ENCODE measurements at regions not wholly inside any gene's neighbourhood (a gene's known extent, or its start where the extent isn't known, plus 50 kb on each side); places are given as distances from the start of the nearest gene placed in this dataset.

DNA sequence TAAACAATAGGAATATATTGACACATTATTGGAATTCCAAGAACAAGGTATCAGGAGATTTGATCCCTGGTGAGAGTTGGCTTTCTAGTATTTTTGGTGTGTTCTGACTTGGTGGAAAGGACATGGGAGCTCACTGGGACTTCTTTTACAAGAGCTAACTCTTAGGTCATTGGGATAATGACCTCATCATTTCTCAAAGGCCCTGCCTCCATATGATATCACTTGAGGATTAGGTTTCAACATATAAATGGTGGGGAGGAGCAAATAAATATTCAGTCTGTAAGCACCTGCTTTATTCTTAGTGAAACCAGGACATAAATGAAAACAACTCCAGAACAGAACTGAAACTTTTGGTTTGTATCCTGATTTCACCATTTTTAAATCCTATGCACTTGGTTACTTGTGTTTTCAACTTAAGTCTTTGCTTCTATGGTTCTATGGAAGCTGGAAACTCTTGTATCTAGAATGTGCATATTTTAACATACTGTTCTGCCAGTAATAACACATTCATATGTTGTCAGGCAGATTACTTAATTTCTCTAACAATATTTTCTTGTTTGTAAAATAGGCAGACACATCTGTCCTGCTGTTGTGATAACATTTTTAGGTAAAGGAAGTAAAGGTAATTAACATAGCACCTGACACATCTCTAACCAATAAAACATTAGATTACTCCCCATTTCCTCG is 1527.7 kb upstream of the CDH8 start:
- no peak overlapping the region for H3K4me3 ChIP-seq (ENCODE audit: low read depth, low read length)
- TF ChIP-seq, protein P1, sequence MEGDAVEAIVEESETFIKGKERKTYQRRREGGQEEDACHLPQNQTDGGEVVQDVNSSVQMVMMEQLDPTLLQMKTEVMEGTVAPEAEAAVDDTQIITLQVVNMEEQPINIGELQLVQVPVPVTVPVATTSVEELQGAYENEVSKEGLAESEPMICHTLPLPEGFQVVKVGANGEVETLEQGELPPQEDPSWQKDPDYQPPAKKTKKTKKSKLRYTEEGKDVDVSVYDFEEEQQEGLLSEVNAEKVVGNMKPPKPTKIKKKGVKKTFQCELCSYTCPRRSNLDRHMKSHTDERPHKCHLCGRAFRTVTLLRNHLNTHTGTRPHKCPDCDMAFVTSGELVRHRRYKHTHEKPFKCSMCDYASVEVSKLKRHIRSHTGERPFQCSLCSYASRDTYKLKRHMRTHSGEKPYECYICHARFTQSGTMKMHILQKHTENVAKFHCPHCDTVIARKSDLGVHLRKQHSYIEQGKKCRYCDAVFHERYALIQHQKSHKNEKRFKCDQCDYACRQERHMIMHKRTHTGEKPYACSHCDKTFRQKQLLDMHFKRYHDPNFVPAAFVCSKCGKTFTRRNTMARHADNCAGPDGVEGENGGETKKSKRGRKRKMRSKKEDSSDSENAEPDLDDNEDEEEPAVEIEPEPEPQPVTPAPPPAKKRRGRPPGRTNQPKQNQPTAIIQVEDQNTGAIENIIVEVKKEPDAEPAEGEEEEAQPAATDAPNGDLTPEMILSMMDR (IDR thresholded peaks at IDR 0.05; ENCODE audit: insufficient read depth, low read depth, low read length), result no peak

DNA sequence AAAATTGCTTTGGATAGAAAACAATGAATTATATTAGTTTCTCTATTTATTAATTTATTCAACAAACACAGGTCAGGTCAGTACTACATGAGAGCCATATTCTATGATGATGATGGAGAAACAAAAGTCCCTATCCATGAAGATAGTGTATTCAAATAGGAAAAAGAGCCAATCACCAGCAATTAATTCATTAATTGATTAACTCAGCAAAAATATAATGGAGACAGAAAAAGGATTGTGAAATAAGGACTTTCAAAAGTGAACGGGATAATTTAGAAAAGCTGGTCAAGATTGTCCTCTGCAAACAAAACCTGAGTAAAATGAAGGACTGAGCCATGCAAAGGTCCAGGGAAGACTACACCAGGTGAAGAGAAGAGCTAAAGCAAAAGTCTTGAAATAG is 1517.7 kb upstream of the CDH8 start:
- TF ChIP-seq, protein P1 (IDR thresholded peaks at IDR 0.05; ENCODE audit: insufficient read depth, low read depth, low read length), result no peak
- H3K4me3 ChIP-seq (ENCODE audit: low read depth, low read length), result no peak overlapping the region
- no peak for DNase-seq (ENCODE audit: low read depth)

More for the DNA sequence above, 1527.7 kb upstream of the CDH8 start:
- no peak for DNase-seq (ENCODE audit: low read depth)

DNA sequence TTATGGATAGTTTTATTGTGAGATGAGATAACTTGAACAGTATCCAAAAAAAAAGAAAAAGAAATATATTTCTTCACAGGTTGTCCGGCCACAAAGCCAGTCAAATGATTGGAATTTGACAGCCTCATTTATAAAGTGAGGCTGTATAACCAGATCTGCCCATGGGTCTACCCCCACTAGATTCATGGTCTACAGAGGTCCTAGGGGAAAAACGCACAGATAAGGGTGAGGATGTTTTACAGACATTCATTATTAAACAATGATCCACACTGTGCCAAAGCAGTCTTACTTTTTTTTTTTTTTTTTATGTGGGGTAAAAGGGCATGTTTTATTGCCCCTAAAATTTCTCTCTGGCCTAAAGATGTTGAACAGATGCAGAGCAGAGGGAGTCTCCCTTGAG is 1503.0 kb upstream of the CDH8 start:
- TF ChIP-seq, protein P1 (IDR thresholded peaks at IDR 0.05; ENCODE audit: insufficient read depth, low read depth, low read length), result no peak
- no peak overlapping the region for H3K4me3 ChIP-seq (ENCODE audit: low read depth, low read length)
- DNase-seq (ENCODE audit: low read depth), result no peak

DNA sequence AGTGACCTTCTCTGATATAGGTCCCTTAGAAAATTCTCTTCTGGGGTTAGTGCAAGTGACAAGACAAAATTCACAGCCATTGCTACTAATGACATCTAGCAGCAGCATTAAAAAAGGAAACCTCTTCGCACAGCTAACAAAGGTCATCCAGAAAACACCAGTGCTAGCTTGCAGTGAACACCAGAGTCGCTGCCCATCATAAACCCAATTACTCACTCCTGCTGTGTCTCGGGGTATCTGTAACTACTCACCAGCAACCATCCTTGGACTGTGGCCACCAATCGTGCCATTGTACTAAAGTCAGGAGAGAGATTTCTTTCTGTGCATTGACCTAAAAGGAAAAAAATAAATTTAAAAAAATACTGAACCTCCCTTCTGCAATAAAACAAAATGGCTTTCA is 1494.7 kb upstream of the CDH8 start:
- TF ChIP-seq, protein P1 (IDR thresholded peaks at IDR 0.05; ENCODE audit: insufficient read depth, low read depth, low read length), result no peak
- no peak overlapping the region for H3K4me3 ChIP-seq (ENCODE audit: low read depth, low read length)
- no peak for DNase-seq (ENCODE audit: low read depth)

DNA sequence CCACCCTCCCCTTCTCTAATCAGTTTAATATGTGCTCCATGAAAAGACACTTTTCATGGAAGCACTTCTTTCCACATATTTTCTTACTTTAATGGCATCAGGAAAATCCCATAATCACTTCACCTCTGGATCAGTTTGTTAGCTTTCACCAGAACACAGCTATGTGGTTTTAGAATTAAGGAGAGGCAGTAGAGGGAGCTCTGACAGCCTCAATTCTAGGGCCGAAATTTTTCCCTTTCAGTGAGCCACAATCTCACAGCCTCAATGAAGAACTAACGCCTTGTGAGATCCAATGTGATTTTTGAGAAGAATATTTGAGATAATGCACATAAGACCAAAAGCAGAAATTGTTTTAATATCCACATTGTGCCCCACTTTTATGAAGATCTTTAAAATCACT is 1494.0 kb upstream of the CDH8 start:
- TF ChIP-seq, protein P1 (IDR thresholded peaks at IDR 0.05; ENCODE audit: insufficient read depth, low read depth, low read length), result no peak
- DNase-seq (ENCODE audit: low read depth), result no peak
- H3K4me3 ChIP-seq (ENCODE audit: low read depth, low read length), result no peak overlapping the region

DNA sequence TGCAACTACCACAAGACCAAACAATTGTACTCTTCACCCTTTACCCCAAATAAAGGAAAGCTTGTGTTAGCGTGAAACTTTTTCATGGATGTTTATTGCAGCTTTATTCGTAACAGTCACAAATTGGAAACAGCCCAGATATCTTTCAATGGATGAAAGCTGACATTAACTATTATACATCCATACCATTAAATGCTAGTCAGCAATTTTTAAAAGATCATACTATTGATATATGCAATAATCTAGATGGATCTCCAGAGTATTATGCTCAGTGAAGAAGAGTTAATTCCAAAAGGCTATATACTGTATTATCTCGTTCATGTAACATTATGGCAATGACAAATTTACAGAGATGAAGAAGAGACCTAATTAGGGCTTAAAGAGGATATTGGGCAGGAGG is 1491.2 kb upstream of the CDH8 start:
- no peak overlapping the region for H3K4me3 ChIP-seq (ENCODE audit: low read depth, low read length)
- TF ChIP-seq, protein P1 (IDR thresholded peaks at IDR 0.05; ENCODE audit: insufficient read depth, low read depth, low read length), result no peak
- DNase-seq (ENCODE audit: low read depth), result no peak

DNA sequence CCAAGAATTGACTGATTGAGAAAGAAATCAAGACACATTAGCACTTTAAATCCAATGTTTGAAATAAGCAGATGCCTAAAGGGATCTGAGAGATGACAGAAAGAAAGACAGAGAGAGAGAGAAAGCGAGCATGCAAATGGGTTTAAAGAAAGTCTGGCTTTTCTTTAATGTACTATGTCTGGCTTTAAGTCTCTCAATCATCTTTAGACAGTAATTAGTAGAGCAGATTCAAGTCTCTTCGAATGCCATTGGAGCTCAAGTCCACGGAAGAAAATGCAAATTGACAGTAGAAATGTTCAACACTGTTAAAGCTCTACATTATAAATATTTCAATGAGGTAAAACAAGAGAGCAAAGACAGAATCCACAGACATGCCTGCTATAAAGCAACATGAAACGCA is 1480.2 kb upstream of the CDH8 start:
- no peak overlapping the region for H3K4me3 ChIP-seq (ENCODE audit: low read depth, low read length)
- DNase-seq (ENCODE audit: low read depth), result no peak
- TF ChIP-seq, protein P1 (IDR thresholded peaks at IDR 0.05; ENCODE audit: insufficient read depth, low read depth, low read length), result no peak

Measured in fibroblast of villous mesenchyme (primary cell).